IMR-90 (cell line): ENCODE measurements at regions not wholly inside any gene's neighbourhood (a gene's known extent, or its start where the extent isn't known, plus 50 kb on each side); places are given as distances from the start of the nearest gene placed in this dataset.

Experiments
- ATAC-seq: fragments of 200-7000 bp; cut with Tn5 transposase; 2 replicates; pipeline ENCODE4 v1.9.1; 2020; ENCODE audit warnings: low read depth, mild to moderate bottlenecking, moderate library complexity
- BruUV-seq: library from RNA; stranded (reverse); fragments of 400-500 nt; replicated peaks from 2 replicates; lab custom pipeline; 2021; lab: Mats Ljungman, UMichigan
- CTCF ChIA-PET: fragments of 300-600 bp; formaldehyde crosslinking; extraction: SDS; loops from one replicate; lab custom pipeline; 2021; ENCODE audit warnings: antibody characterized with exemption; lab: Yijun Ruan, JAX
- POLR2A ChIA-PET: fragments of 300-600 bp; sonication (Branson Sonifier 250); formaldehyde crosslinking; loops from one replicate; lab custom pipeline; 2022; ENCODE audit warnings: antibody characterized with exemption; ENCODE audit not compliant: unreplicated experiment; lab: Charles Lee
- DNase-seq: peaks from one replicate; pipeline ENCODE4 v3.0.0; 2013
- H2AFZ ChIP-seq: replicated peaks from 2 replicates; pipeline ENCODE3; 2013; ENCODE audit warnings: low read length, mild to moderate bottlenecking; ENCODE audit not compliant: poor library complexity
- H2AK5ac ChIP-seq: 2 replicates; pipeline ENCODE4 v1.6.1; 2013; ENCODE audit warnings: low read depth, low read length, inconsistent platforms
- H2AK9ac ChIP-seq: replicated peaks from 2 replicates; pipeline ENCODE3; 2013; ENCODE audit warnings: mild to moderate bottlenecking, low read depth, low read length, moderate library complexity; ENCODE audit not compliant: poor library complexity
- H2BK120ac ChIP-seq: 2 replicates; pipeline ENCODE4 v1.6.1; 2013; ENCODE audit warnings: low read depth, low read length, inconsistent platforms
- H2BK15ac ChIP-seq: 3 replicates; pipeline ENCODE4 v1.6.1; 2013; ENCODE audit warnings: low read depth, low read length, inconsistent platforms
- H2BK20ac ChIP-seq: 2 replicates; pipeline ENCODE4 v1.6.1; 2013; ENCODE audit warnings: low read depth, mild to moderate bottlenecking, inconsistent platforms, low read length, moderate library complexity
- H2BK5ac ChIP-seq: 2 replicates; pipeline ENCODE4 v1.6.1; 2013; ENCODE audit warnings: mild to moderate bottlenecking, low read depth, low read length, inconsistent platforms; ENCODE audit not compliant: poor library complexity, severe bottlenecking
- H3K14ac ChIP-seq: replicated peaks from 2 replicates; pipeline ENCODE4 v1.6.1; 2013; ENCODE audit warnings: low read depth, low read length, inconsistent platforms
- H3K18ac ChIP-seq: 2 replicates; pipeline ENCODE4 v1.6.1; 2013; ENCODE audit warnings: low read depth, low read length, control low read depth
- H3K23ac ChIP-seq: 2 replicates; pipeline ENCODE4 v1.6.1; 2013; ENCODE audit warnings: low read depth, low read length, inconsistent platforms
- H3K27ac ChIP-seq: 2 replicates; pipeline ENCODE4 v1.5.1; 2013; ENCODE audit warnings: mild to moderate bottlenecking, control low read depth, low read length; ENCODE audit not compliant: insufficient read depth
- H3K27me3 ChIP-seq: 2 replicates; pipeline ENCODE4 v1.6.1; 2013; ENCODE audit warnings: low read length; ENCODE audit not compliant: control insufficient read depth, insufficient read depth
- H3K36me3 ChIP-seq: 2 replicates; pipeline ENCODE4 v1.6.1; 2013; ENCODE audit warnings: low read length, mixed read lengths; ENCODE audit not compliant: control insufficient read depth, insufficient read depth
- H3K4ac ChIP-seq: 2 replicates; pipeline ENCODE4 v1.6.1; 2013; ENCODE audit warnings: low read depth, low read length, inconsistent platforms
- H3K4me1 ChIP-seq: 2 replicates; pipeline ENCODE4 v1.6.1; 2013; ENCODE audit warnings: low read length, mixed read lengths; ENCODE audit not compliant: control insufficient read depth, insufficient read depth
- H3K4me2 ChIP-seq: 2 replicates; pipeline ENCODE4 v1.6.1; 2013; ENCODE audit warnings: low read depth, mild to moderate bottlenecking, control low read depth, low read length, moderate library complexity
- H3K4me3 ChIP-seq: 2 replicates; pipeline ENCODE4 v1.5.1; 2013; ENCODE audit warnings: low read depth, mild to moderate bottlenecking, control low read depth, low read length, moderate library complexity; ENCODE audit not compliant: insufficient read depth
- H3K56ac ChIP-seq: 2 replicates; pipeline ENCODE4 v1.6.1; 2013; ENCODE audit warnings: low read length, inconsistent platforms; ENCODE audit not compliant: insufficient read depth; ENCODE audit errors: extremely low read depth
- H3K79me1 ChIP-seq, 2 experiments: 2 replicates each; pipeline ENCODE4 v1.6.1; 2013; ENCODE audit warnings: low read length in 2 of 2, inconsistent platforms in 1 of 2, low read depth in 1 of 2
- H3K9ac ChIP-seq: 2 replicates; pipeline ENCODE4 v1.6.1; 2013; ENCODE audit warnings: low read depth, low read length, control low read depth
- H3K9me1 ChIP-seq: 2 replicates; pipeline ENCODE4 v1.6.1; 2013; ENCODE audit warnings: low read length, inconsistent platforms; ENCODE audit not compliant: insufficient read depth
- H3K9me3 ChIP-seq: 2 replicates; pipeline ENCODE4 v1.6.1; 2013; ENCODE audit warnings: low read length; ENCODE audit not compliant: control insufficient read depth, insufficient read depth
- H4K20me1 ChIP-seq: 2 replicates; pipeline ENCODE4 v1.6.1; 2013; ENCODE audit warnings: low read length, inconsistent platforms; ENCODE audit not compliant: insufficient read depth
- H4K5ac ChIP-seq: 2 replicates; pipeline ENCODE4 v1.6.1; 2013; ENCODE audit warnings: mild to moderate bottlenecking, low read depth, low read length, control low read depth
- H4K8ac ChIP-seq, 2 experiments: 2 replicates each; pipeline ENCODE4 v1.6.1; 2013; ENCODE audit warnings: low read depth in 2 of 2, low read length in 2 of 2, control low read depth in 1 of 2, inconsistent platforms in 1 of 2
- H4K91ac ChIP-seq: 2 replicates; pipeline ENCODE4 v1.6.1; 2013; ENCODE audit warnings: low read depth, low read length, inconsistent platforms; ENCODE audit not compliant: insufficient read depth
- BHLHE40 ChIP-seq: fragments of 150-350 bp; IDR thresholded peaks from 2 replicates; pipeline ENCODE4 v1.6.1; 2016; ENCODE audit warnings: mild to moderate bottlenecking, low read depth, low read length
- CEBPB ChIP-seq: IDR thresholded peaks from 2 replicates; pipeline ENCODE4 v1.6.1; 2012; ENCODE audit warnings: low read depth, low read length, improper control_type of control experiment
- CHD1 ChIP-seq: IDR thresholded peaks from 2 replicates; pipeline ENCODE4 v1.6.1; 2012; ENCODE audit warnings: low read depth, low read length, improper control_type of control experiment
- CTCF ChIP-seq: conservative IDR thresholded peaks from 2 replicates; pipeline ENCODE4 v1.5.1; 2012; ENCODE audit warnings: mild to moderate bottlenecking, low read depth, low read length, improper control_type of control experiment
- ELK1 ChIP-seq: fragments of 150-350 bp; IDR thresholded peaks from 2 replicates; pipeline ENCODE4 v1.6.1; 2016; ENCODE audit warnings: low read depth, mild to moderate bottlenecking, low read length, moderate library complexity, borderline replicate concordance
- FOS ChIP-seq: fragments of 150-350 bp; IDR thresholded peaks from 2 replicates; pipeline ENCODE4 v1.6.1; 2016; ENCODE audit warnings: low read depth, low read length
- MAFK ChIP-seq: IDR thresholded peaks from 2 replicates; pipeline ENCODE4 v1.6.1; 2012; ENCODE audit warnings: low read depth, low read length, improper control_type of control experiment
- MAZ ChIP-seq: IDR thresholded peaks from 2 replicates; pipeline ENCODE4 v1.6.1; 2012; ENCODE audit warnings: low read depth, mild to moderate bottlenecking, low read length, improper control_type of control experiment, moderate library complexity, borderline replicate concordance
- MXI1 ChIP-seq: IDR thresholded peaks from 2 replicates; pipeline ENCODE4 v1.6.1; 2012; ENCODE audit warnings: low read depth, mild to moderate bottlenecking, low read length, moderate library complexity, borderline replicate concordance
- NFE2L2 ChIP-seq: fragments of 150-350 bp; IDR thresholded peaks from 2 replicates; pipeline ENCODE4 v1.6.1; 2016; ENCODE audit warnings: low read depth, mild to moderate bottlenecking, low read length
- POLR2A ChIP-seq: IDR thresholded peaks from 2 replicates; pipeline ENCODE4 v1.6.1; 2012; ENCODE audit warnings: mild to moderate bottlenecking, low read depth, low read length
- RAD21 ChIP-seq: IDR thresholded peaks from 2 replicates; pipeline ENCODE4 v1.6.1; 2012; ENCODE audit warnings: low read length, improper control_type of control experiment
- RCOR1 ChIP-seq: IDR thresholded peaks from 2 replicates; pipeline ENCODE4 v1.6.1; 2012; ENCODE audit warnings: mild to moderate bottlenecking, low read length, improper control_type of control experiment; ENCODE audit not compliant: insufficient replicate concordance
- RFX5 ChIP-seq: IDR thresholded peaks from 2 replicates; pipeline ENCODE4 v1.8.0; 2012; ENCODE audit warnings: low read depth, mild to moderate bottlenecking, low read length, moderate library complexity
- SMC3 ChIP-seq: fragments of 150-350 bp; IDR thresholded peaks from 2 replicates; pipeline ENCODE4 v1.6.1; 2016; ENCODE audit warnings: low read depth, mild to moderate bottlenecking, antibody characterized with exemption, low read length, moderate library complexity
- USF2 ChIP-seq: fragments of 150-350 bp; IDR thresholded peaks from 2 replicates; pipeline ENCODE4 v1.6.1; 2017; ENCODE audit warnings: mild to moderate bottlenecking, antibody characterized with exemption, low read length, low read depth
- WGBS, 2 experiments: methylation state at CpG; one replicate each; pipeline versions ENCODE4 v1.1.5 to v1.1.7; 2013; ENCODE audit warnings: missing lambda C conversion rate in 2 of 2; ENCODE audit not compliant: insufficient read length in 1 of 2; ENCODE audit errors: extremely low coverage in 2 of 2; 5-methylcytosine and 5-hydroxymethylcytosine counted together
- dilution Hi-C: fragments of 300-500 bp; cut with HindIII; formaldehyde crosslinking; loops from one replicate; pipeline ENCODE4 v1.14.3; 2018; ENCODE audit warnings: low sequenced_read_pairs; ENCODE audit not compliant: unreplicated experiment
- in situ Hi-C: fragments of 300-500 bp; cut with MboI; formaldehyde crosslinking; loops from 3 replicates; pipeline ENCODE4 v1.14.3; 2019; ENCODE audit warnings: low sequenced_read_pairs, inconsistent platforms, mixed read lengths
- intact Hi-C: fragments of 100-400 bp; cut with micrococcal nuclease; formaldehyde crosslinking; loops from 2 replicates; pipeline ENCODE4 v1.10.0; 2022

- H3K14ac ChIP-seq, result no peak overlapping the region
- H4K91ac ChIP-seq, result no peak overlapping the region
- H4K20me1 ChIP-seq, result no peaks in the 10 kb centered on the region
- no peak overlapping the region for H3K9ac ChIP-seq
- POLR2A ChIA-PET, result no interaction called here
- CTCF ChIA-PET, result no interaction called here
- no peak overlapping the region for H2BK120ac ChIP-seq
- no TSS peak for BruUV-seq
- H2BK5ac ChIP-seq, result no peak overlapping the region
- no peaks in the 10 kb centered on the region; the same call in none of the 2 replicates for H3K27me3 ChIP-seq
- no peak overlapping the region for H2AFZ ChIP-seq
- H3K18ac ChIP-seq, result no peak overlapping the region
- H2AK9ac ChIP-seq, result no peak overlapping the region
- H3K27ac ChIP-seq, result no peak overlapping the region
- no peak overlapping the region for H4K8ac ChIP-seq
- in situ Hi-C loops (no loop called here), dilution Hi-C loops (no loop called here), intact Hi-C loops (no loop called here)
- H2BK20ac ChIP-seq, result no peak overlapping the region
- H3K4me2 ChIP-seq, result no peak overlapping the region
- no peak overlapping the region for H3K56ac ChIP-seq
- no peak overlapping the region for H2BK15ac ChIP-seq
- DNase-seq (no peak), ATAC-seq (no peak)
- H3K4me3 ChIP-seq, result no peak overlapping the region
- TF ChIP-seq RAD21 (no peak), NFE2L2 (no peak), MXI1 (no peak), RCOR1 (no peak), CTCF (no peak), CEBPB (no peak), CHD1 (no peak), POLR2A (no peak), FOS (no peak), BHLHE40 (no peak), MAFK (no peak), SMC3 (no peak), RFX5 (no peak), USF2 (no peak), ELK1 (no peak), MAZ (no peak)
- no peak overlapping the region for H4K5ac ChIP-seq
- no peak overlapping the region for H2AK5ac ChIP-seq
- H3K4ac ChIP-seq, result no peak overlapping the region
- WGBS, 2 experiments, result 20% methylated on average over 2 of the region's 6 CpGs; no CpG with 5 or more reads in 1 of the 2 experiments
- H3K4me1 ChIP-seq, result no peaks in the 10 kb centered on the region
- H3K36me3 ChIP-seq, result no peaks in the 10 kb centered on the region
- H3K23ac ChIP-seq, result no peak overlapping the region
- no peaks in the 10 kb centered on the region for H3K9me3 ChIP-seq
- H3K9me1 ChIP-seq, result no peaks in the 10 kb centered on the region
- no peaks in the 10 kb centered on the region for H3K79me1 ChIP-seq
Measured at GRCh38 chr2:114056294-114057143, 166.6 kb downstream of the ACTR3 start.
